Ishikawa (cell line): ENCODE measurements at regions not wholly inside any gene's neighbourhood (a gene's known extent, or its start where the extent isn't known, plus 50 kb on each side); places are given as distances from the start of the nearest gene placed in this dataset.

Experiments
- CREB1 ChIP-seq: IDR thresholded peaks from 2 replicates; pipeline ENCODE4 v1.6.1; 2012; ENCODE audit warnings: low read depth
- EGR1 ChIP-seq: IDR thresholded peaks from 2 replicates; pipeline ENCODE4 v1.6.1; 2012
- FOXM1 ChIP-seq: IDR thresholded peaks from 2 replicates; pipeline ENCODE4 v1.6.1; 2012; ENCODE audit warnings: low read depth, borderline replicate concordance
- NFIC ChIP-seq: IDR thresholded peaks from 2 replicates; pipeline ENCODE4 v1.6.1; 2012
- RAD21 ChIP-seq: IDR thresholded peaks from 2 replicates; pipeline ENCODE4 v1.6.1; 2012; ENCODE audit warnings: low read depth
- TAF1 ChIP-seq: IDR thresholded peaks from 2 replicates; pipeline ENCODE4 v1.6.1; 2012; ENCODE audit warnings: low read depth, mild to moderate bottlenecking
- TCF12 ChIP-seq: IDR thresholded peaks from 2 replicates; pipeline ENCODE4 v1.6.1; 2012; ENCODE audit warnings: low read depth
- TEAD4 ChIP-seq: IDR thresholded peaks from 2 replicates; pipeline ENCODE4 v1.6.1; 2012
- YY1 ChIP-seq: IDR thresholded peaks from 2 replicates; pipeline ENCODE4 v1.6.1; 2012; ENCODE audit warnings: low read depth
- ZBTB7A ChIP-seq: IDR thresholded peaks from 2 replicates; pipeline ENCODE4 v1.6.1; 2012; ENCODE audit warnings: low read depth
- TF ChIP-seq, protein P1 (sequence below): IDR thresholded peaks from 2 replicates; pipeline ENCODE4 v1.6.1; 2012; ENCODE audit warnings: low read depth, mild to moderate bottlenecking
- TF ChIP-seq, protein P2 (sequence below): IDR thresholded peaks from 2 replicates; pipeline ENCODE4 v1.6.1; 2012
- TF ChIP-seq, protein P3 (sequence below): IDR thresholded peaks from 2 replicates; pipeline ENCODE4 v1.6.1; 2012

DNA sequence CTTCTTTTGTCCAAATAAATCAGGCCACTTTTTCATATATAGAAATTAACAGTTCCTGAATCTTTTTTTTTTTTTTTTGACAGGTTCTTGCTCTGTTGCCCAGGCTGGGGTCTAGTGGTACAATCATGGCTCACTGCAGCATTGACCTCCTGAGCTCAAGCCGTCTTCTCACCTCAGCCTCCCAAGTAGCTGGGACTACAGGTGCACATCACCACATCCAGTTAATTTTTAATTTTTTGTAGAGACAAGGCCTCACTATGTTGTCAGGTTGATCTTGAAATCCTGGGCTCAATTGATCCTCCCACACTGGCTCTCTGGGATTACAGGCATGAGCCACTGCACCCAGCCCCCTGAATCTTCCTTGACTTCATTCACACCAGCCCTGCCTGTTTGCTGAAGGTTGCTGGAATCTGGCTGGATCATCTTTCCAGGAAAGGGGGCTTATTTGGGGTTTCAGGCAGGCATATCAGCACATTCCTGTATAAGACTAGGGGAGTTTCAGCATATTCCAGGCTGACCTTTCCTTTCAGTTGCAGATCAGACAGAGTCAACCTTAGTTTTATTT is 78.2 kb upstream of the ARHGAP29 start:
- TF ChIP-seq, protein P1, sequence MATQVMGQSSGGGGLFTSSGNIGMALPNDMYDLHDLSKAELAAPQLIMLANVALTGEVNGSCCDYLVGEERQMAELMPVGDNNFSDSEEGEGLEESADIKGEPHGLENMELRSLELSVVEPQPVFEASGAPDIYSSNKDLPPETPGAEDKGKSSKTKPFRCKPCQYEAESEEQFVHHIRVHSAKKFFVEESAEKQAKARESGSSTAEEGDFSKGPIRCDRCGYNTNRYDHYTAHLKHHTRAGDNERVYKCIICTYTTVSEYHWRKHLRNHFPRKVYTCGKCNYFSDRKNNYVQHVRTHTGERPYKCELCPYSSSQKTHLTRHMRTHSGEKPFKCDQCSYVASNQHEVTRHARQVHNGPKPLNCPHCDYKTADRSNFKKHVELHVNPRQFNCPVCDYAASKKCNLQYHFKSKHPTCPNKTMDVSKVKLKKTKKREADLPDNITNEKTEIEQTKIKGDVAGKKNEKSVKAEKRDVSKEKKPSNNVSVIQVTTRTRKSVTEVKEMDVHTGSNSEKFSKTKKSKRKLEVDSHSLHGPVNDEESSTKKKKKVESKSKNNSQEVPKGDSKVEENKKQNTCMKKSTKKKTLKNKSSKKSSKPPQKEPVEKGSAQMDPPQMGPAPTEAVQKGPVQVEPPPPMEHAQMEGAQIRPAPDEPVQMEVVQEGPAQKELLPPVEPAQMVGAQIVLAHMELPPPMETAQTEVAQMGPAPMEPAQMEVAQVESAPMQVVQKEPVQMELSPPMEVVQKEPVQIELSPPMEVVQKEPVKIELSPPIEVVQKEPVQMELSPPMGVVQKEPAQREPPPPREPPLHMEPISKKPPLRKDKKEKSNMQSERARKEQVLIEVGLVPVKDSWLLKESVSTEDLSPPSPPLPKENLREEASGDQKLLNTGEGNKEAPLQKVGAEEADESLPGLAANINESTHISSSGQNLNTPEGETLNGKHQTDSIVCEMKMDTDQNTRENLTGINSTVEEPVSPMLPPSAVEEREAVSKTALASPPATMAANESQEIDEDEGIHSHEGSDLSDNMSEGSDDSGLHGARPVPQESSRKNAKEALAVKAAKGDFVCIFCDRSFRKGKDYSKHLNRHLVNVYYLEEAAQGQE = no peak
- TF ChIP-seq NFIC = no peak
- no peak for TF ChIP-seq EGR1
- TF ChIP-seq, protein P2, sequence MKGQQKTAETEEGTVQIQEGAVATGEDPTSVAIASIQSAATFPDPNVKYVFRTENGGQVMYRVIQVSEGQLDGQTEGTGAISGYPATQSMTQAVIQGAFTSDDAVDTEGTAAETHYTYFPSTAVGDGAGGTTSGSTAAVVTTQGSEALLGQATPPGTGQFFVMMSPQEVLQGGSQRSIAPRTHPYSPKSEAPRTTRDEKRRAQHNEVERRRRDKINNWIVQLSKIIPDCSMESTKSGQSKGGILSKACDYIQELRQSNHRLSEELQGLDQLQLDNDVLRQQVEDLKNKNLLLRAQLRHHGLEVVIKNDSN = no peak
- no peak for TF ChIP-seq CREB1
- TF ChIP-seq TCF12 = no peak
- no peak for TF ChIP-seq FOXM1
- no peak for TF ChIP-seq ZBTB7A
- TF ChIP-seq YY1 = no peak

DNA sequence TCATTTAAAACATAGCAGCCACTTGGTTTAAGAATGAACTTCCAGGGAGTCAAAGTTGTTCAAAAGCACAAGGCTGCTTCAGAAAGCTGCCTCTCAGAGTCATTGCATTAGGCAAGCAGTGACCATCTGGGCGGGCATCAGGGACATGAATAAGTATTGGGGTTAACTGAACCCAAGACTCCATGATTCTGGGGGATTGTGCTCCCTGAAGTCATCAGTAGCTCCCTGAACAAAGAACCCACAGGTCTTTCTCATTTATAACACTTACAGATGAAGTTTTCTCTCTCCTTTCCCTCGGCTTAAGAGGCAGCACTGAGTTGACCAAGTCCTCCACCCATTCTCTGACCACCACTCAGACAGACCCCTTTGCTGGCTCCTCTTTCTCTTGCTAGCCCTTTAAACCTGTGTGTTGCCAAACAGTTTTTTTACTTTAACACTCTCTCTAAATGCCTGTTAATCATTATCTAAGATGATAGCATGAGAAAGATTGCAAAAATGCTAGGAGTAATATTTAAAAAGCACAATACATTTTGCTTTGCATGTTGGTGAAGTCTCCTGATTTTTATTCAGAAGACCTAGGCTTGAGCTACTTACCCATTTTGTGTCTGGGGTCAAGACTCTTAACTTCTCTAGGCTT is 77.0 kb upstream of the ARHGAP29 start:
- TF ChIP-seq RAD21 = no peak

DNA sequence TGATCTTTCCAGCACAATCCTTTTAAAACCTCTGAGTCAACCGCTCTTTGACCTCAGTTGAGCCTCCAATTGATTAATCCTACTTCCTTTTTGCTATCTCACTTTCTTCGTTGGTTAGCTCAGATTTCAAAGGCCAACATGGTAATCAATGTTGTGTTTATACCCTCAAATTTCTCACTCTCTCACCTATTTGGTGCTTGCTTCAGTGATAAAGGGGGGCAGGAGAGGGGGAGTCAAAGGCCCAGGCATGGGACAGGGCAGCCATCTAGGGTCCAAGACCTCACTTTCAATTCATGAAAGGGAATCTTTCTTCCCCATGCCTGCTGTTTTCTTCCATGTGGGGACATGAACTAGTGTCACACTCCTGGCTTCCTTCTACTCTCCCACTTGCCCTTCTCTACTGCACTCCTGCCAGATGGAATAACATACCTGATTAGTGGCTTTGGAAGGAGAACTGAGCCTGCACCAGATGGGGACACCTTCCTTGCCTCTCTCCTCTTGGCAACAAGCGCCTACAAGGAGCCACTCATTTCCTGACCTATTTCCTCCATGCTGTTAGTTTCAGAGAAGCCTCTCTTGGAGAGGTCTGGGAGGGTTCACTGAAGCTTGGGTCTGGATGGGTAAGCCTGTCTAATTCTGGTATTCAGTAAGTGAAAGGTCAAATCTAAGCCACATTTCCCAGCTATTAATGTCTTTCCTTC is 73.3 kb upstream of the ARHGAP29 start:
- TF ChIP-seq, protein P1 = no peak
- TF ChIP-seq NFIC = no peak
- TF ChIP-seq, protein P2 = no peak
- TF ChIP-seq CREB1 = no peak
- no peak for TF ChIP-seq RAD21

DNA sequence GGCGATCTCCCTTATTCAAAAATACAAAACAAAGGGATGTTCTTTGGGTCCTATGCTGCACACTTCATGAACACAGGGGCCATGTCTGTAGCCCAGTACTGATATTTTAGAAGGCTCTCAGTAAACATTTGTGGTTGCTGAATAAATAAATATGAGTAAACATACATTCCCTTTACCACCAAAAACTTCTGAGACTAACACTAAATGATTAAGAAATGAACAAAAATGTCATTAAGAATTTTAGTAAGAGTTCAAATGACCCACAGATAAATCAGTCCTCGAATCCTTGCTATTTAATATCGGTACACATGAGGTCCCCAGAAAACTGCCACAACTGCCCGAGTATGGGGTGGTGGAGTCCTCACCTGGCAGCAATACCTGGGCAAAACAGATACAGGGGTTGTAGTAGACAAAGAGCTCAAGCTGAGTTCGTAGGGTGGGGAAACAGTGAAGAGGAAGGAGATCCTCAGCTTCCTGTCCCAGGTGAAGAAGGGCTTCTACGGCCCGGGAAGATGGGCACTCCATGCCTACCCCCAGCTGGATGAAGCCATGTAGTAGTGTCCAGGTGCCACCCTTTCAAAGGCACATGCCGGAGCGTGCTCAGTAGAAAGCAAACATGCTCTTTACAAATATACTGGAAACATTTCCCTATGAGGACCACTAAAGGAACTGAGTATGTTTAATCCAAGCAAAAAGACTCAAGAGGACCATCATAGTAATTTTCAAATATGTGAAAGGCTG is 72.6 kb upstream of the ARHGAP29 start:
- TF ChIP-seq YY1 (no peak), TAF1 (no peak), ZBTB7A (no peak), EGR1 (no peak), TCF12 (no peak), CREB1 (no peak), TEAD4 (no peak), FOXM1 (no peak)
- TF ChIP-seq, protein P1 = no peak
- TF ChIP-seq, protein P3, sequence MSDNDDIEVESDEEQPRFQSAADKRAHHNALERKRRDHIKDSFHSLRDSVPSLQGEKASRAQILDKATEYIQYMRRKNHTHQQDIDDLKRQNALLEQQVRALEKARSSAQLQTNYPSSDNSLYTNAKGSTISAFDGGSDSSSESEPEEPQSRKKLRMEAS = no peak
- TF ChIP-seq, protein P2 = no peak
